HEK293 (cell line): ENCODE measurements at regions not wholly inside any gene's neighbourhood (a gene's known extent, or its start where the extent isn't known, plus 50 kb on each side); places are given as distances from the start of the nearest gene placed in this dataset.

Experiments
- CTCF ChIA-PET: fragments of 350-600 bp; formaldehyde crosslinking; extraction: SDS; loops from one replicate; lab custom pipeline; 2021; ENCODE audit warnings: antibody characterized with exemption; lab: Yijun Ruan, JAX
- POLR2A ChIA-PET: fragments of 300-600 bp; formaldehyde crosslinking; extraction: SDS; loops from one replicate; lab custom pipeline; 2020; ENCODE audit warnings: antibody characterized with exemption, inconsistent platforms; lab: Yijun Ruan, JAX
- H3K27ac ChIP-seq: fragments of 200-500 bp; sonication (Bioruptor generic); 2 replicates; pipeline ENCODE4 v1.5.1; 2014; ENCODE audit warnings: low read depth, low read length, control low read depth, inconsistent platforms; ENCODE audit errors: extremely low read depth
- H3K36me3 ChIP-seq, 2 experiments: fragments of 200-500 bp in 1 of 2; sonication (Bioruptor generic) in 1 of 2; 1 replicate in 1 of 2; 2 replicates in 1 of 2; pipeline ENCODE4 v1.5.1; 2014 to 2017; ENCODE audit warnings: inconsistent platforms in 2 of 2, low read length in 2 of 2; ENCODE audit not compliant: control insufficient read depth in 2 of 2, insufficient read depth in 1 of 2
- H3K4me1 ChIP-seq: fragments of 200-500 bp; sonication (Bioruptor generic); 2 replicates; pipeline ENCODE4 v1.5.1; 2014; ENCODE audit warnings: mild to moderate bottlenecking, low read length, inconsistent platforms; ENCODE audit not compliant: control insufficient read depth, insufficient read depth
- H3K4me3 ChIP-seq: 2 replicates; pipeline ENCODE4 v1.5.1; 2011; ENCODE audit warnings: low read depth, mild to moderate bottlenecking, control low read depth, low read length, moderate library complexity
- H3K9me3 ChIP-seq: fragments of 200-500 bp; sonication (Bioruptor generic); 2 replicates; pipeline ENCODE4 v1.5.1; 2014; ENCODE audit warnings: low read depth, low read length, inconsistent platforms; ENCODE audit not compliant: control insufficient read depth, insufficient read depth
- ELK4 ChIP-seq: IDR thresholded peaks from 2 replicates; pipeline ENCODE4 v1.6.1; 2011; ENCODE audit warnings: mild to moderate bottlenecking, low read depth, low read length, borderline replicate concordance
- GLI2 ChIP-seq: fragments of 450-650 bp; formaldehyde crosslinking; IDR thresholded peaks from 2 replicates; pipeline ENCODE4; 2017; ENCODE audit warnings: missing biosample characterization, missing genetic modification characterization, low read depth, borderline replicate concordance
- HOXD13 ChIP-seq: sonication (generic); formaldehyde crosslinking; IDR thresholded peaks from 2 replicates; pipeline ENCODE4 v1.8.0; 2022; ENCODE audit warnings: missing genetic modification reagents, borderline replicate concordance
- KLF1 ChIP-seq: fragments of 450-650 bp; formaldehyde crosslinking; IDR thresholded peaks from 2 replicates; pipeline ENCODE4 v1.5.1; 2016; ENCODE audit warnings: missing biosample characterization, missing genetic modification characterization
- PRDM2 ChIP-seq: fragments of 450-650 bp; formaldehyde crosslinking; IDR thresholded peaks from 2 replicates; pipeline ENCODE4 v1.5.1; 2016; ENCODE audit warnings: missing biosample characterization, missing genetic modification characterization, borderline replicate concordance
- SCRT2 ChIP-seq: fragments of 450-650 bp; formaldehyde crosslinking; IDR thresholded peaks from 2 replicates; pipeline ENCODE4 v1.5.1; 2016; ENCODE audit warnings: missing biosample characterization, missing genetic modification characterization
- ZBTB7A ChIP-seq: fragments of 450-650 bp; formaldehyde crosslinking; IDR thresholded peaks from 2 replicates; pipeline ENCODE4 v1.5.1; 2016; ENCODE audit warnings: low read depth, missing biosample characterization, missing genetic modification characterization
- ZFP41 ChIP-seq: fragments of 450-650 bp; formaldehyde crosslinking; IDR thresholded peaks from 2 replicates; pipeline ENCODE4 v1.5.1; 2016; ENCODE audit warnings: missing biosample characterization, missing genetic modification characterization, borderline replicate concordance
- ZFP69B ChIP-seq: fragments of 450-650 bp; formaldehyde crosslinking; IDR thresholded peaks from 2 replicates; pipeline ENCODE4 v1.5.1; 2016; ENCODE audit warnings: missing biosample characterization, missing genetic modification characterization
- ZNF48 ChIP-seq: fragments of 450-650 bp; formaldehyde crosslinking; IDR thresholded peaks from 2 replicates; pipeline ENCODE4 v1.5.1; 2016; ENCODE audit warnings: missing biosample characterization, missing genetic modification characterization
- ZNF510 ChIP-seq: fragments of 450-650 bp; formaldehyde crosslinking; IDR thresholded peaks from 2 replicates; pipeline ENCODE4 v1.5.1; 2018; ENCODE audit warnings: mild to moderate bottlenecking, missing genetic modification characterization, missing biosample characterization; ENCODE audit not compliant: insufficient replicate concordance
- ZNF600 ChIP-seq: fragments of 450-650 bp; formaldehyde crosslinking; IDR thresholded peaks from 2 replicates; pipeline ENCODE4 v1.5.1; 2016; ENCODE audit warnings: missing biosample characterization, missing genetic modification characterization
- ZNF629 ChIP-seq: fragments of 450-650 bp; formaldehyde crosslinking; IDR thresholded peaks from 2 replicates; pipeline ENCODE4 v1.5.1; 2017; ENCODE audit warnings: missing biosample characterization, missing genetic modification characterization
- ZNF645 ChIP-seq: fragments of 450-650 bp; formaldehyde crosslinking; IDR thresholded peaks from 2 replicates; pipeline ENCODE4; 2016; ENCODE audit warnings: missing biosample characterization, missing genetic modification characterization
- ZNF707 ChIP-seq: fragments of 450-650 bp; formaldehyde crosslinking; IDR thresholded peaks from 2 replicates; pipeline ENCODE4 v1.5.1; 2016; ENCODE audit warnings: missing biosample characterization, missing genetic modification characterization
- ZNF747 ChIP-seq: fragments of 450-650 bp; formaldehyde crosslinking; IDR thresholded peaks from 2 replicates; pipeline ENCODE4 v1.5.1; 2016; ENCODE audit warnings: missing biosample characterization, missing genetic modification characterization
- ZSCAN18 ChIP-seq: fragments of 450-650 bp; formaldehyde crosslinking; IDR thresholded peaks from 2 replicates; pipeline ENCODE4 v1.5.1; 2016; ENCODE audit warnings: missing biosample characterization, missing genetic modification characterization
- TF ChIP-seq, protein P1 (sequence below): fragments of 450-650 bp; formaldehyde crosslinking; IDR thresholded peaks from 2 replicates; pipeline ENCODE4 v1.5.1; 2016; ENCODE audit warnings: missing biosample characterization, missing genetic modification characterization
- TF ChIP-seq, protein P2 (sequence below): fragments of 450-650 bp; formaldehyde crosslinking; IDR thresholded peaks from 2 replicates; pipeline ENCODE4 v1.5.1; 2016; ENCODE audit warnings: missing biosample characterization, missing genetic modification characterization, borderline replicate concordance

DNA sequence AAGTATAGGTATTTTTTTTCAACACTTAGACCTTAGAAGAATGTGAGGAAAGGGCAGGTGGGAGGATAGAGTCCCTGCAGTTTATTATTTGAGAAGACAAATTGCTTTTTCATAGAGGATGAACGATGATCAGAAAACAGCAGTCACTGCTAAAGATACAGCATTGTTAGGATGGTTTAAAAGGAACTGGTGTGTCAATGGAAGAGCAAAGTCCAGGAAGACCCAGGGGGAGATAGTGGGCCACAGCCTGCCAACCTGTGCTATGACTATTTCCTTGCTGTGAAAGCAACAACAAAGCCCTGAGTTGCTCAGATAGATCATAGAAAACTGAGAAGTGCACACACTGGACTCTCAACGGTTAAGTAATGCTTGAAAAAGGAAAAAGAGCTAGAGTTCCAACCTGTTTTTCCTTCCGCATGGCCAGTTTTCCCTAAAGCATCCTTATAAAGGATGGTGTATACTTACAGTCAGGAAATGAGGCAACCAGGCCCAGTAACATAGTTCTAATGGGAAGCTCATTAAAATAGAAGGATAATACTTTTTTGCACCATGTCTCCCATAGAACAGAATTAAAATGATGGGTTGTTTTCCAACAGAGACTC, 153.8 kb downstream of the CEMIP2 start:
- ChIA-PET POLR2A (no interaction called here), CTCF (interaction anchor here (0.9 to 1.3 kb wide), 3 partner anchors 10 to 102 kb away, joined by 4 to 7 read pairs (median 5); no protein-coding TSS in a partner anchor)
- Histone ChIP-seq H3K4me3 (no peak overlapping the region), H3K4me1 (no peaks in the 10 kb centered on the region), H3K27ac (no peak overlapping the region), H3K9me3 (no peaks in the 10 kb centered on the region), H3K36me3 (no peaks in the 10 kb centered on the region)
- TF ChIP-seq ZBTB7A (no peak), KLF1 (tag by site-specific recombination) (no peak), ZNF707 (no peak), ZFP41 (tag by site-specific recombination) (no peak), ZSCAN18 (no peak), ZNF48 (tag by site-specific recombination) (no peak), GLI2 (tag by site-specific recombination) (no peak)

GRCh38 chr9:71612889-71613288, 155.4 kb downstream of the CEMIP2 start:
- H3K4me3 ChIP-seq, result no peak overlapping the region
- H3K27ac ChIP-seq, result no peak overlapping the region
- H3K36me3 ChIP-seq, result no peaks in the 10 kb centered on the region
- H3K4me1 ChIP-seq, result no peaks in the 10 kb centered on the region
- ChIA-PET POLR2A (no interaction called here), CTCF (interaction anchor here (0.6 to 1.6 kb wide), 3 partner anchors 8 to 659 kb away, joined by 3 to 9 read pairs (median 3); no protein-coding TSS in a partner anchor)
- H3K9me3 ChIP-seq, result no peaks in the 10 kb centered on the region
- no peak for TF ChIP-seq ZSCAN18
- no peak for TF ChIP-seq HOXD13 (CRISPR knock-in tag)
- TF ChIP-seq ZNF510 (tag by site-specific recombination), result no peak
- no peak for TF ChIP-seq ZNF747 (tag by site-specific recombination)
- TF ChIP-seq PRDM2 (tag by site-specific recombination), result no peak
- no peak for TF ChIP-seq ZNF629 (tag by site-specific recombination)
- TF ChIP-seq ZNF600 (tag by site-specific recombination), result no peak
- no peak for TF ChIP-seq SCRT2 (tag by site-specific recombination)
- TF ChIP-seq, protein P1, sequence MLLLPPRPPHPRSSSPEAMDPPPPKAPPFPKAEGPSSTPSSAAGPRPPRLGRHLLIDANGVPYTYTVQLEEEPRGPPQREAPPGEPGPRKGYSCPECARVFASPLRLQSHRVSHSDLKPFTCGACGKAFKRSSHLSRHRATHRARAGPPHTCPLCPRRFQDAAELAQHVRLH (tag by site-specific recombination), result no peak
- TF ChIP-seq, protein P2, sequence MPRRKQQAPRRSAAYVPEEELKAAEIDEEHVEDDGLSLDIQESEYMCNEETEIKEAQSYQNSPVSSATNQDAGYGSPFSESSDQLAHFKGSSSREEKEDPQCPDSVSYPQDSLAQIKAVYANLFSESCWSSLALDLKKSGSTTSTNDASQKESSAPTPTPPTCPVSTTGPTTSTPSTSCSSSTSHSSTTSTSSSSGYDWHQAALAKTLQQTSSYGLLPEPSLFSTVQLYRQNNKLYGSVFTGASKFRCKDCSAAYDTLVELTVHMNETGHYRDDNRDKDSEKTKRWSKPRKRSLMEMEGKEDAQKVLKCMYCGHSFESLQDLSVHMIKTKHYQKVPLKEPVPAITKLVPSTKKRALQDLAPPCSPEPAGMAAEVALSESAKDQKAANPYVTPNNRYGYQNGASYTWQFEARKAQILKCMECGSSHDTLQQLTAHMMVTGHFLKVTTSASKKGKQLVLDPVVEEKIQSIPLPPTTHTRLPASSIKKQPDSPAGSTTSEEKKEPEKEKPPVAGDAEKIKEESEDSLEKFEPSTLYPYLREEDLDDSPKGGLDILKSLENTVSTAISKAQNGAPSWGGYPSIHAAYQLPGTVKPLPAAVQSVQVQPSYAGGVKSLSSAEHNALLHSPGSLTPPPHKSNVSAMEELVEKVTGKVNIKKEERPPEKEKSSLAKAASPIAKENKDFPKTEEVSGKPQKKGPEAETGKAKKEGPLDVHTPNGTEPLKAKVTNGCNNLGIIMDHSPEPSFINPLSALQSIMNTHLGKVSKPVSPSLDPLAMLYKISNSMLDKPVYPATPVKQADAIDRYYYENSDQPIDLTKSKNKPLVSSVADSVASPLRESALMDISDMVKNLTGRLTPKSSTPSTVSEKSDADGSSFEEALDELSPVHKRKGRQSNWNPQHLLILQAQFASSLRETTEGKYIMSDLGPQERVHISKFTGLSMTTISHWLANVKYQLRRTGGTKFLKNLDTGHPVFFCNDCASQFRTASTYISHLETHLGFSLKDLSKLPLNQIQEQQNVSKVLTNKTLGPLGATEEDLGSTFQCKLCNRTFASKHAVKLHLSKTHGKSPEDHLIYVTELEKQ (tag by site-specific recombination), result no peak
- no peak for TF ChIP-seq ZNF645 (tag by site-specific recombination)
- TF ChIP-seq ZFP69B (tag by site-specific recombination), result no peak
- no peak for TF ChIP-seq ELK4
